HEK293T (cell line): ENCODE measurements at regions not wholly inside any gene's neighbourhood (a gene's known extent, or its start where the extent isn't known, plus 50 kb on each side); places are given as distances from the start of the nearest gene placed in this dataset.

ENCODE experiments used
- CTCF ChIA-PET: fragments of 350-600 bp; formaldehyde crosslinking; extraction: SDS; loops from one replicate; lab custom pipeline; 2021; ENCODE audit warnings: antibody characterized with exemption, inconsistent platforms; lab: Yijun Ruan, JAX
- POLR2A ChIA-PET: fragments of 350-600 bp; formaldehyde crosslinking; extraction: SDS; loops from one replicate; lab custom pipeline; 2020; ENCODE audit warnings: antibody characterized with exemption, inconsistent platforms; lab: Yijun Ruan, JAX
- DNase-seq: peaks from one replicate; pipeline ENCODE4 v3.0.0; 2012; ENCODE audit warnings: mixed read lengths; ENCODE audit errors: extremely low spot score
- ARNT ChIP-seq: fragments of 450-650 bp; IDR thresholded peaks from 2 replicates; pipeline ENCODE4 v1.6.1; 2017; ENCODE audit warnings: mild to moderate bottlenecking
- BHLHE40 ChIP-seq: fragments of 450-650 bp; IDR thresholded peaks from 2 replicates; pipeline ENCODE4 v1.6.1; 2016; ENCODE audit warnings: mild to moderate bottlenecking, moderate library complexity, borderline replicate concordance
- CTBP1 ChIP-seq: fragments of 450-650 bp; IDR thresholded peaks from 2 replicates; pipeline ENCODE4 v1.6.1; 2016; ENCODE audit warnings: borderline replicate concordance
- ELF4 ChIP-seq: fragments of 450-650 bp; IDR thresholded peaks from 2 replicates; pipeline ENCODE4 v1.6.1; 2017; ENCODE audit warnings: antibody characterized with exemption
- FOXA1 ChIP-seq: fragments of 450-650 bp; IDR thresholded peaks from 2 replicates; pipeline ENCODE4 v1.6.1; 2016; ENCODE audit warnings: mild to moderate bottlenecking
- FOXK2 ChIP-seq: fragments of 450-650 bp; IDR thresholded peaks from 2 replicates; pipeline ENCODE4 v1.6.1; 2016; ENCODE audit warnings: mild to moderate bottlenecking
- FOXM1 ChIP-seq: fragments of 450-650 bp; IDR thresholded peaks from 2 replicates; pipeline ENCODE4 v1.6.1; 2017; ENCODE audit warnings: mild to moderate bottlenecking, borderline replicate concordance
- HDGF ChIP-seq: fragments of 450-650 bp; IDR thresholded peaks from 2 replicates; pipeline ENCODE4 v1.6.1; 2017; ENCODE audit warnings: antibody characterized with exemption, borderline replicate concordance
- L3MBTL2 ChIP-seq: fragments of 450-650 bp; conservative IDR thresholded peaks from 2 replicates; pipeline ENCODE4 v1.6.1; 2016; ENCODE audit warnings: mild to moderate bottlenecking
- LEF1 ChIP-seq: fragments of 450-650 bp; IDR thresholded peaks from 2 replicates; pipeline ENCODE4 v1.6.1; 2017; ENCODE audit warnings: mild to moderate bottlenecking, borderline replicate concordance
- NFRKB ChIP-seq: fragments of 450-650 bp; IDR thresholded peaks from 2 replicates; pipeline ENCODE4 v1.6.1; 2016; ENCODE audit warnings: mild to moderate bottlenecking, moderate library complexity
- PKNOX1 ChIP-seq: fragments of 450-650 bp; IDR thresholded peaks from 2 replicates; pipeline ENCODE4 v1.6.1; 2016
- SP1 ChIP-seq: fragments of 450-650 bp; IDR thresholded peaks from 2 replicates; pipeline ENCODE4 v1.6.1; 2017
- SUZ12 ChIP-seq: fragments of 450-650 bp; IDR thresholded peaks from 2 replicates; pipeline ENCODE4 v1.6.1; 2016; ENCODE audit warnings: mild to moderate bottlenecking
- TARDBP ChIP-seq: fragments of 450-650 bp; IDR thresholded peaks from 2 replicates; pipeline ENCODE4 v1.6.1; 2016
- ZNF384 ChIP-seq: fragments of 450-650 bp; IDR thresholded peaks from 2 replicates; pipeline ENCODE4 v1.6.1; 2016

- POLR2A ChIA-PET: no interaction called here
- CTCF ChIA-PET: no interaction called here
- no peak for DNase-seq
- TF ChIP-seq SUZ12: no peak
- TF ChIP-seq ARNT: no peak
- no peak for TF ChIP-seq NFRKB
- no peak for TF ChIP-seq LEF1
- TF ChIP-seq HDGF: no peak
- no peak for TF ChIP-seq BHLHE40
- TF ChIP-seq FOXK2: no peak
- no peak for TF ChIP-seq FOXA1
- no peak for TF ChIP-seq FOXM1
- no peak for TF ChIP-seq SP1
- TF ChIP-seq L3MBTL2: no peak
- TF ChIP-seq ELF4: no peak
These were observed 690.5 kb downstream of the ARHGAP15 start for GRCh38 chr2:143819764-143820163.

- POLR2A ChIA-PET: no interaction called here
- TF ChIP-seq ARNT: no peak
- no peak for TF ChIP-seq CTBP1
- no peak for TF ChIP-seq L3MBTL2
- no peak for TF ChIP-seq FOXM1
- TF ChIP-seq FOXA1: no peak
- no peak for TF ChIP-seq TARDBP
- TF ChIP-seq PKNOX1: no peak
- no peak for TF ChIP-seq NFRKB
- TF ChIP-seq SP1: no peak
- no peak for TF ChIP-seq BHLHE40
- TF ChIP-seq HDGF: no peak
- TF ChIP-seq LEF1: no peak
- TF ChIP-seq SUZ12: no peak
- TF ChIP-seq FOXK2: no peak
- no peak for TF ChIP-seq ELF4
- TF ChIP-seq ZNF384: no peak
- no peak for DNase-seq
- CTCF ChIA-PET: no interaction called here
These were observed 690.0 kb downstream of the ARHGAP15 start for GRCh38 chr2:143819190-143819735.
